ENCODE measurements at regions not wholly inside any gene's neighbourhood (a gene's known extent, or its start where the extent isn't known, plus 50 kb on each side); places are given as distances from the start of the nearest gene placed in this dataset.

- H3K4me1 ChIP-seq (ENCODE audit: control insufficient read depth, insufficient read depth, low read length) = no peaks in the 10 kb centered on the region
- H3K4me3 ChIP-seq (ENCODE audit: low read depth, low read length) = no peak overlapping the region
- ChIA-PET POLR2A (interaction anchor here (0.9 to 1.1 kb wide), 2 partner anchors 16 to 20 kb away, joined by 3 read pairs; no protein-coding TSS in a partner anchor), CTCF (no interaction called here)
- H3K9me3 ChIP-seq (ENCODE audit: control insufficient read depth, insufficient read depth, low read depth, low read length) = no peaks in the 10 kb centered on the region
- H3K36me3 ChIP-seq (ENCODE audit: control insufficient read depth in 2 of 2, insufficient read depth in 1 of 2, low read length in 2 of 2) = no peaks in the 10 kb centered on the region
- TF ChIP-seq MZF1 (tag by site-specific recombination; IDR thresholded peaks at IDR 0.05; ENCODE audit: borderline replicate concordance) (no peak), ZNF426 (tag by site-specific recombination; IDR thresholded peaks at IDR 0.05) (no peak), ZNF433 (tag by site-specific recombination; IDR thresholded peaks at IDR 0.05; ENCODE audit: low read depth) (no peak), SCRT2 (tag by site-specific recombination; IDR thresholded peaks at IDR 0.05) (no peak), ZNF416 (tag by site-specific recombination; IDR thresholded peaks at IDR 0.05) (no peak), ZNF121 (tag by site-specific recombination; IDR thresholded peaks at IDR 0.05) (no peak), KLF8 (tag by site-specific recombination; IDR thresholded peaks at IDR 0.05) (no peak), BCL11A (tag by site-specific recombination; IDR thresholded peaks at IDR 0.05; ENCODE audit: low read depth) (no peak), ZNF155 (tag by site-specific recombination; IDR thresholded peaks at IDR 0.05) (no peak), ZNF423 (tag by site-specific recombination; IDR thresholded peaks at IDR 0.05) (no peak), ZNF791 (tag by site-specific recombination; IDR thresholded peaks at IDR 0.05) (no peak), ZNF132 (tag by site-specific recombination; IDR thresholded peaks at IDR 0.05; ENCODE audit: borderline replicate concordance) (no peak), ZNF341 (tag by site-specific recombination; IDR thresholded peaks at IDR 0.05; ENCODE audit: low read depth) (no peak), ZNF624 (tag by site-specific recombination; IDR thresholded peaks at IDR 0.05) (no peak), ZNF146 (tag by site-specific recombination; IDR thresholded peaks at IDR 0.05) (no peak), MYNN (tag by site-specific recombination; IDR thresholded peaks at IDR 0.05; ENCODE audit: borderline replicate concordance) (no peak), ZNF169 (tag by site-specific recombination; IDR thresholded peaks at IDR 0.05) (no peak), ZNF211 (tag by site-specific recombination; IDR thresholded peaks at IDR 0.05; ENCODE audit: low read depth) (no peak), ZNF10 (tag by site-specific recombination; IDR thresholded peaks at IDR 0.05) (no peak), TCF7L2 (IDR thresholded peaks at IDR 0.05; ENCODE audit: borderline replicate concordance, low read depth, low read length) (no peak)
- no peak overlapping the region for H3K27ac ChIP-seq (ENCODE audit: extremely low read depth, low read depth, low read length)
These were observed 250.3 kb downstream of the SLC4A3 start for GRCh38 chr2:219877728-219878127.

- no peak overlapping the region for H3K4me3 ChIP-seq (ENCODE audit: low read depth, low read length)
- TF ChIP-seq ZNF670 (tag by site-specific recombination; IDR thresholded peaks at IDR 0.05; ENCODE audit: low read depth) (no peak), ZNF292 (tag by site-specific recombination; IDR thresholded peaks at IDR 0.05; ENCODE audit: borderline replicate concordance, low read depth) (no peak), ZBTB8A (tag by site-specific recombination; IDR thresholded peaks at IDR 0.05) (no peak), AEBP2 (tag by site-specific recombination; IDR thresholded peaks at IDR 0.05; ENCODE audit: borderline replicate concordance) (no peak), ZNF16 (tag by site-specific recombination; IDR thresholded peaks at IDR 0.05; ENCODE audit: low read depth) (no peak), ZNF768 (tag by site-specific recombination; IDR thresholded peaks at IDR 0.05) (no peak), ZNF416 (tag by site-specific recombination; IDR thresholded peaks at IDR 0.05) (no peak), ZNF792 (tag by site-specific recombination; IDR thresholded peaks at IDR 0.05) (no peak), ZNF449 (tag by site-specific recombination; IDR thresholded peaks at IDR 0.05) (no peak), ZNF362 (tag by site-specific recombination; IDR thresholded peaks at IDR 0.05) (no peak), ZNF18 (tag by site-specific recombination; IDR thresholded peaks at IDR 0.05) (no peak)
- H3K9me3 ChIP-seq (ENCODE audit: control insufficient read depth, insufficient read depth, low read depth, low read length) = no peaks in the 10 kb centered on the region
- no peaks in the 10 kb centered on the region for H3K4me1 ChIP-seq (ENCODE audit: control insufficient read depth, insufficient read depth, low read length)
- ChIA-PET POLR2A (interaction anchor here (0.9 kb wide), 1 partner anchor 17 kb away, joined by 3 read pairs; no protein-coding TSS in a partner anchor), CTCF (no interaction called here)
- H3K27ac ChIP-seq (ENCODE audit: extremely low read depth, low read depth, low read length) = no peak overlapping the region
- no peaks in the 10 kb centered on the region for H3K36me3 ChIP-seq (ENCODE audit: control insufficient read depth in 2 of 2, insufficient read depth in 1 of 2, low read length in 2 of 2)
These were observed 251.1 kb downstream of the SLC4A3 start for GRCh38 chr2:219878516-219878915.
